Bone marrow (tissue), 2 donors: ENCODE measurements at regions not wholly inside any gene's neighbourhood (a gene's known extent, or its start where the extent isn't known, plus 50 kb on each side); places are given as distances from the start of the nearest gene placed in this dataset.

Experiments
- DNase-seq, 2 donors: peaks; one replicate each; lab custom pipeline; 2025; lab: John Stamatoyannopoulos, UW

GRCh38 chr11:97149741-97150140 is 759.9 kb downstream of the JRKL start:
- DNase-seq = no peak

GRCh38 chr11:97157221-97157740 is 767.5 kb downstream of the JRKL start:
- DNase-seq = no peak

GRCh38 chr11:97158243-97158642 is 768.4 kb downstream of the JRKL start:
- DNase-seq = no peak

GRCh38 chr11:97163631-97164191 is 773.9 kb downstream of the JRKL start:
- DNase-seq = no peak

GRCh38 chr11:97201743-97202612 is 812.2 kb downstream of the JRKL start:
- DNase-seq = no peak

- DNase-seq = no peak
Measured at GRCh38 chr11:97202613-97203292, 812.9 kb downstream of the JRKL start.

DNA sequence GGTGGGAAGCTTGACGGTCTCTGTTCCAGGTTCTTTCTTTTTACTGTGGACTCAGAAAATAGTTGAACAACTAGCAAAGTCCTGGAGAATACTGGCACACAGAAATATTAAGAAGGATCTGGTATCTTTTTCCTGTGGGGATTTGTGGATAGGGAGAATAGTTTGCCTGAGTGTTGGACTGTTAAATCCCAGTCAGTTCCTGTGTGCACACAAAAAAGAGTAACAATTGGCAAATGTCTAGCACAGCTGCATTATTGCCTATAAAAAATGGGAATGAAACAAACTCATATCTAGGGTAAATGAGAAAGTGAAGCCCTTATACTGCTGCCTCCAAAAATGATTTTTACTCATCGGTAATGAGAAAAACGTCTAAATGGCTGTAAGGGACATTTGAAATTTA is 828.2 kb downstream of the JRKL start:
- DNase-seq = no peak

- DNase-seq = no peak
Measured at GRCh38 chr11:97223647-97224046, 833.8 kb downstream of the JRKL start.

- DNase-seq = no peak
Measured at GRCh38 chr11:97224396-97224795, 834.6 kb downstream of the JRKL start.

GRCh38 chr11:97225794-97226193 is 836.0 kb downstream of the JRKL start:
- DNase-seq = no peak

DNA sequence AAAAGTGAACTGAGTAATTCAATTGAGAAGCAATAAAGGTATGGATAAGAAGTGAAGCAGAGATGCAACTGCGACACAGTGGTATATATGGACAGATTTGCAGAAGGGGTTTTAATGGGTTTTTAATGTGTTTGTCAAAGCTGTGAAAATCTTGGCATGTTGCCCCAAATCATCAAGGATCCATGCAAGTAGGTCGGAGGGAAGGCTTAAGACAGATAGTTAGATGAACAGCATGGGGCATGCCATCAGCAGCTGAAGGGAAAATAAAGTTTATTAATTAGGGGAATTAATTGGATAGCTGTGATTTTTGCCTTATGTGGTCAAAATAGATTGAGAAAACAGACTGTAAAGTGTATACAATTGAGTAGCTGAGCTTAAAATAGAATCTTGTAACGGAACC is 840.1 kb downstream of the JRKL start:
- no peak for DNase-seq

DNA sequence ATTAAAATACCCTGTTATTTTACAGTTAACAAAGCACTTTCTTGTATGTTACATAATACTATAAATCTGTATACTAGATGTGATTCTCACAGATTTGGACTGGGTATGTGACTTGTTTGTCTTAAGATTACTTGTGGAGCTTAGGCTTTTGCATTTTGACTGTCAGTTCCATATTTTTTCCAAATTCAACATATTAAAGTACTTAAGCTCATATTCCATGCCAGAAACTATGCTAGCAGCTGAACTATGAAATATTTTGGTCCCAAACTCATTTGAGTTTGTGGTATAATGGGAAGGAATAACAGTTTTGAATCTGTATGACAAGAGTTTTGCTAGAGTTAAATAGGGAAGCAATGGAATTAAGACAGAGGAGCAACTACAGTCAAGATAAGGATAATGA is 841.4 kb downstream of the JRKL start:
- DNase-seq = no peak

DNA sequence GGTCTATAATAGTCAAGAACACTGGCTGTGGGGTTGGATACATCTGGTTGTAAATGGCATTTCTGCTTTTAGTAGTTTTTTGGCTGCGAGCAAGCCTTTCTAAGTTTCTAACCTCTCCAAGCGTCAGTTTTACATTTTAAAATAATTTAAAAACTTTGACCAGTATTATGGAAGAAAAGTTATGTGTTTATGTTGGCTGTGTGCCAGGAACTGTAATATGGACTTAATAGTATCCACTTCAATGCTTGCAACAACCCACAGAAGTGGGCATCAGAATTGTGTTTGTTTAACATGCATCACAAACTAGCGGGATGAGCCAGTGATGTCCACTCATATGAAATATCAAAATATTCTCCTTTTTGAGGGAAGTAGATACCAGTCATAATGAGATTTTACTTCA is 844.2 kb downstream of the JRKL start:
- no peak for DNase-seq

GRCh38 chr11:97237151-97237550 is 847.3 kb downstream of the JRKL start:
- DNase-seq = no peak

DNA sequence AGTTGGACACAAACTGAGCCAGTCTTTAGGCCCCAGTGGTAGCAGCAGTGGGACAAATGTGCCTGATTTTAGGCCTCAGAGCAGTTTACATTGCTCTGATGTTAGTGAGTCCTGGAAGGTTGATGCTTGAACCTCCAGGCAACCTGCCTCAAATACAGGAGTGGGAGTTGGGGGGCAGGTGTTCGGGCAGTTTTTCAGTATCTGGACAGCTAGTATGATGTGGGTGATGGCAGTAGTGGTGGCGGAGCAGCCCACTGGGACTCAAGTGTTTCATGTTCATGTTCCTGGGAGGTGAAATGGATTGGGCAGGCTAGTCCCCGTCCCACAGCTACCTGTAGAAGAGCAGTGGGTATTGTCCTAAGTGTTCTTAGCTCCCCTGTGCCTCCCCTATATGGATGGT is 857.8 kb downstream of the JRKL start:
- no peak for DNase-seq

DNA sequence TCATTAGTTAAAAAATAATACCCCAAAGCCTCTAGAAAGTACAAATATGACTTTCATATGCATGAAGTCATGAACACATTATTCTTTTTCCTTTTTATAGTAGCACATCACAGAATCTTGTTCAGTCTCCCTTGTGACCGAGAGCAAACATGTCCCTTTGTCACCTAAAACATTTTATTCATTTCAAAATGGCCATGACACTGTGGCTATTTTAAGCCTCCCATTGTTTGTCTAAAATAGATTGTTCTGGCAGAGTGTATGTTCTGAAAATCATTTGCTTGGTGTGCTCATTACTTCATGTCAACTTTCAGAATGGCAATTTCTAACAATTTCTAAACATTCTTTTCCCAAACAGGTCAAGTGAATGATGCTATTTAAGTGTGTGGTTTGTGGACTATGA is 865.0 kb downstream of the JRKL start:
- no peak for DNase-seq

- no peak for DNase-seq
Measured at GRCh38 chr11:97259434-97259833, 869.6 kb downstream of the JRKL start.

GRCh38 chr11:97259884-97260283 is 870.1 kb downstream of the JRKL start:
- no peak for DNase-seq

GRCh38 chr11:97263183-97263858 is 873.5 kb downstream of the JRKL start:
- DNase-seq = no peak

- no peak for DNase-seq
Measured at GRCh38 chr11:97269527-97269926, 879.7 kb downstream of the JRKL start.

- DNase-seq = no peak
Measured at GRCh38 chr11:97279341-97279740, 889.5 kb downstream of the JRKL start.

GRCh38 chr11:97280347-97280746 is 890.5 kb downstream of the JRKL start:
- DNase-seq = no peak
